ENCODE measurements at regions not wholly inside any gene's neighbourhood (a gene's known extent, or its start where the extent isn't known, plus 50 kb on each side); places are given as distances from the start of the nearest gene placed in this dataset.
"Not testable (repeated sequence)": the region's sequence is repeated elsewhere in the genome, so short reads cannot be mapped to it uniquely, and the experiment has no call there.

- DNase-seq: no peak
- no peak overlapping the region for H3K4me3 ChIP-seq
- WGBS, 2 donors: 93 to 94% methylated on average over 4 of the region's 4 CpGs
These were observed 177.8 kb upstream of the C14orf180 start for GRCh38 chr14:104401785-104402184.

GRCh38 chr14:104402303-104402702, 177.3 kb upstream of the C14orf180 start:
- ATAC-seq; H3K4me3 ChIP-seq; DNase-seq; intact Hi-C loops (cut with DNase I); H3K4me1 ChIP-seq; H3K36me3 ChIP-seq; H3K27ac ChIP-seq; H3K27me3 ChIP-seq: not testable (repeated sequence)
- WGBS, 2 donors: 95 to 97% methylated on average over 4 of the region's 4 CpGs
- peaks cover 0 to 18% (median 7%) of the 10 kb centered on the region in 11 donors for H3K9me3 ChIP-seq

More at GRCh38 chr14:104401785-104402184, 177.8 kb upstream of the C14orf180 start:
- intact Hi-C loops (cut with DNase I): no loop called here
- no peak for TF ChIP-seq CTCF (IDR thresholded peaks at IDR 0.05)
- Histone ChIP-seq H3K27ac (no peak overlapping the region), H3K27me3 (peaks cover 0 to 3% (median 0%) of the 10 kb centered on the region in 7 donors), H3K9me3 (peaks cover 0 to 21% (median 7%) of the 10 kb centered on the region in 11 donors), H3K36me3 (no peaks in the 10 kb centered on the region), H3K4me1 (peaks cover 0 to 4% (median 0%) of the 10 kb centered on the region in 9 donors)
- no peak for ATAC-seq

- Histone ChIP-seq H3K4me3 (no peak overlapping the region), H3K27ac (no peak overlapping the region), H3K4me1 (peaks cover 0 to 4% (median 0%) of the 10 kb centered on the region in 9 donors), H3K9me3 (peaks cover 0 to 7% (median 0%) of the 10 kb centered on the region in 11 donors), H3K36me3 (no peaks in the 10 kb centered on the region), H3K27me3 (peaks cover 0 to 3% (median 0%) of the 10 kb centered on the region in 7 donors)
- no peak for TF ChIP-seq CTCF (IDR thresholded peaks at IDR 0.05)
- 86% methylated on average over 11 of the region's 11 CpGs for WGBS, 2 donors
- DNase-seq: no peak
- intact Hi-C loops (cut with DNase I): no loop called here
- ATAC-seq: no peak
These were observed 175.9 kb upstream of the C14orf180 start for GRCh38 chr14:104403421-104404220.

GRCh38 chr14:104404922-104405321, 174.6 kb upstream of the C14orf180 start:
- DNase-seq (no peak), ATAC-seq (no peak)
- TF ChIP-seq CTCF (IDR thresholded peaks at IDR 0.05): no peak
- Histone ChIP-seq H3K4me3 (no peak overlapping the region), H3K9me3 (peaks cover 0 to 15% (median 7%) of the 10 kb centered on the region in 11 donors), H3K36me3 (no peaks in the 10 kb centered on the region), H3K27ac (no peak overlapping the region), H3K4me1 (peaks cover 0 to 4% (median 0%) of the 10 kb centered on the region in 9 donors), H3K27me3 (peaks cover 0 to 3% (median 0%) of the 10 kb centered on the region in 7 donors)
- WGBS, 2 donors: 79 to 82% methylated on average over 7 of the region's 7 CpGs
- intact Hi-C loops (cut with DNase I): no loop called here

Data from heart right ventricle (tissue), 16 donors.